Lower leg skin (tissue), 3 donors: ENCODE measurements at regions not wholly inside any gene's neighbourhood (a gene's known extent, or its start where the extent isn't known, plus 50 kb on each side); places are given as distances from the start of the nearest gene placed in this dataset.

Experiments used
- POLR2A ChIP-seq, 2 donors: fragments of 450-650 bp; IDR thresholded peaks; one replicate each; pipeline ENCODE4 v1.6.1; 2016 to 2017; ENCODE audit warnings: antibody characterized with exemption in 2 of 2, mild to moderate bottlenecking in 1 of 2, moderate library complexity in 1 of 2
- TF ChIP-seq, protein P1 (sequence below), 3 donors: fragments of 450-650 bp; IDR thresholded peaks; one replicate each; pipeline ENCODE4 v1.5.1; 2016; ENCODE audit warnings: antibody characterized with exemption in 3 of 3, mild to moderate bottlenecking in 3 of 3, moderate library complexity in 2 of 3

GRCh38 chr19:13606156-13606555 is 99.9 kb upstream of the CACNA1A start:
- TF ChIP-seq, protein P1, sequence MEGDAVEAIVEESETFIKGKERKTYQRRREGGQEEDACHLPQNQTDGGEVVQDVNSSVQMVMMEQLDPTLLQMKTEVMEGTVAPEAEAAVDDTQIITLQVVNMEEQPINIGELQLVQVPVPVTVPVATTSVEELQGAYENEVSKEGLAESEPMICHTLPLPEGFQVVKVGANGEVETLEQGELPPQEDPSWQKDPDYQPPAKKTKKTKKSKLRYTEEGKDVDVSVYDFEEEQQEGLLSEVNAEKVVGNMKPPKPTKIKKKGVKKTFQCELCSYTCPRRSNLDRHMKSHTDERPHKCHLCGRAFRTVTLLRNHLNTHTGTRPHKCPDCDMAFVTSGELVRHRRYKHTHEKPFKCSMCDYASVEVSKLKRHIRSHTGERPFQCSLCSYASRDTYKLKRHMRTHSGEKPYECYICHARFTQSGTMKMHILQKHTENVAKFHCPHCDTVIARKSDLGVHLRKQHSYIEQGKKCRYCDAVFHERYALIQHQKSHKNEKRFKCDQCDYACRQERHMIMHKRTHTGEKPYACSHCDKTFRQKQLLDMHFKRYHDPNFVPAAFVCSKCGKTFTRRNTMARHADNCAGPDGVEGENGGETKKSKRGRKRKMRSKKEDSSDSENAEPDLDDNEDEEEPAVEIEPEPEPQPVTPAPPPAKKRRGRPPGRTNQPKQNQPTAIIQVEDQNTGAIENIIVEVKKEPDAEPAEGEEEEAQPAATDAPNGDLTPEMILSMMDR (IDR thresholded peaks at IDR 0.05), result no peak
- TF ChIP-seq POLR2A (IDR thresholded peaks at IDR 0.05), result no peak
